ENCODE measurements at regions not wholly inside any gene's neighbourhood (a gene's known extent, or its start where the extent isn't known, plus 50 kb on each side); places are given as distances from the start of the nearest gene placed in this dataset.

GRCh38 chr13:86974251-86974994 is 696.7 kb upstream of the SLITRK5 start:
- H3K4me1 ChIP-seq, result no peaks in the 10 kb centered on the region
- intact Hi-C loops (cut with DNase I), result no loop called here
- no peak overlapping the region for H3K4me3 ChIP-seq
- no peak for TF ChIP-seq CTCF (IDR thresholded peaks at IDR 0.05)
- no peak overlapping the region for H3K27ac ChIP-seq
- H3K9me3 ChIP-seq, result no peaks in the 10 kb centered on the region
- H3K9ac ChIP-seq (ENCODE audit: low read depth in 2 of 2, low read length in 2 of 2), result no peak overlapping the region
- no peaks in the 10 kb centered on the region for H3K27me3 ChIP-seq
- DNase-seq, result no peak
- no peaks in the 10 kb centered on the region for H3K36me3 ChIP-seq

GRCh38 chr13:86974995-86975328 is 696.2 kb upstream of the SLITRK5 start:
- H3K36me3 ChIP-seq, result no peaks in the 10 kb centered on the region
- DNase-seq, result no peak
- H3K9ac ChIP-seq (ENCODE audit: low read depth in 2 of 2, low read length in 2 of 2), result no peak overlapping the region
- no peaks in the 10 kb centered on the region for H3K4me1 ChIP-seq
- H3K9me3 ChIP-seq, result no peaks in the 10 kb centered on the region
- TF ChIP-seq CTCF (IDR thresholded peaks at IDR 0.05), result no peak
- no peak overlapping the region for H3K27ac ChIP-seq
- H3K4me3 ChIP-seq, result no peak overlapping the region
- intact Hi-C loops (cut with DNase I), result no loop called here
- H3K27me3 ChIP-seq, result no peaks in the 10 kb centered on the region

- intact Hi-C loops (cut with DNase I), result no loop called here
- Histone ChIP-seq H3K9me3 (no peaks in the 10 kb centered on the region), H3K4me1 (no peaks in the 10 kb centered on the region), H3K36me3 (no peaks in the 10 kb centered on the region), H3K4me3 (no peak overlapping the region), H3K27ac (no peak overlapping the region), H3K27me3 (no peaks in the 10 kb centered on the region), H3K9ac (ENCODE audit: low read depth in 2 of 2, low read length in 2 of 2) (no peak overlapping the region)
- TF ChIP-seq CTCF (IDR thresholded peaks at IDR 0.05), result no peak
- no peak for DNase-seq
Observed at GRCh38 chr13:86976521-86977324, 694.4 kb upstream of the SLITRK5 start.

- Histone ChIP-seq H3K9me3 (no peaks in the 10 kb centered on the region), H3K4me3 (no peak overlapping the region), H3K27me3 (no peaks in the 10 kb centered on the region), H3K9ac (ENCODE audit: low read depth in 2 of 2, low read length in 2 of 2) (no peak overlapping the region), H3K36me3 (no peaks in the 10 kb centered on the region), H3K4me1 (no peaks in the 10 kb centered on the region), H3K27ac (no peak overlapping the region)
- DNase-seq, result no peak
- intact Hi-C loops (cut with DNase I), result no loop called here
- TF ChIP-seq CTCF (IDR thresholded peaks at IDR 0.05), result no peak
Observed at GRCh38 chr13:86986448-86986847, 684.7 kb upstream of the SLITRK5 start.

- Histone ChIP-seq H3K4me3 (no peak overlapping the region), H3K36me3 (no peaks in the 10 kb centered on the region), H3K27me3 (no peaks in the 10 kb centered on the region), H3K9ac (ENCODE audit: low read depth in 2 of 2, low read length in 2 of 2) (no peak overlapping the region), H3K4me1 (no peaks in the 10 kb centered on the region), H3K9me3 (no peaks in the 10 kb centered on the region), H3K27ac (no peak overlapping the region)
- no peak for TF ChIP-seq CTCF (IDR thresholded peaks at IDR 0.05)
- intact Hi-C loops (cut with DNase I), result no loop called here
- DNase-seq, result no peak
Observed at GRCh38 chr13:86992251-86992650, 678.9 kb upstream of the SLITRK5 start.

Data from colonic mucosa (tissue), 4 donors.